Peyer's patch (tissue), 4 donors: ENCODE measurements at regions not wholly inside any gene's neighbourhood (a gene's known extent, or its start where the extent isn't known, plus 50 kb on each side); places are given as distances from the start of the nearest gene placed in this dataset.
"Not testable (repeated sequence)": the region's sequence is repeated elsewhere in the genome, so short reads cannot be mapped to it uniquely, and the experiment has no call there.

Experiments
- POLR2A ChIP-seq, 2 donors: fragments of 450-650 bp; IDR thresholded peaks; one replicate each; pipeline ENCODE4 v1.5.1; 2017; ENCODE audit warnings: antibody characterized with exemption in 2 of 2, mild to moderate bottlenecking in 2 of 2, moderate library complexity in 2 of 2
- TF ChIP-seq, protein P1 (sequence below), 6 experiments: fragments of 450-650 bp in 4 of 6; fragments of 200-600 bp in 2 of 6; sonication (generic) in 1 of 6; IDR thresholded peaks; one replicate each; pipeline ENCODE4 v1.5.1; 2017 to 2019; ENCODE audit warnings: antibody characterized with exemption in 6 of 6, mild to moderate bottlenecking in 3 of 6, moderate library complexity in 1 of 6

DNA sequence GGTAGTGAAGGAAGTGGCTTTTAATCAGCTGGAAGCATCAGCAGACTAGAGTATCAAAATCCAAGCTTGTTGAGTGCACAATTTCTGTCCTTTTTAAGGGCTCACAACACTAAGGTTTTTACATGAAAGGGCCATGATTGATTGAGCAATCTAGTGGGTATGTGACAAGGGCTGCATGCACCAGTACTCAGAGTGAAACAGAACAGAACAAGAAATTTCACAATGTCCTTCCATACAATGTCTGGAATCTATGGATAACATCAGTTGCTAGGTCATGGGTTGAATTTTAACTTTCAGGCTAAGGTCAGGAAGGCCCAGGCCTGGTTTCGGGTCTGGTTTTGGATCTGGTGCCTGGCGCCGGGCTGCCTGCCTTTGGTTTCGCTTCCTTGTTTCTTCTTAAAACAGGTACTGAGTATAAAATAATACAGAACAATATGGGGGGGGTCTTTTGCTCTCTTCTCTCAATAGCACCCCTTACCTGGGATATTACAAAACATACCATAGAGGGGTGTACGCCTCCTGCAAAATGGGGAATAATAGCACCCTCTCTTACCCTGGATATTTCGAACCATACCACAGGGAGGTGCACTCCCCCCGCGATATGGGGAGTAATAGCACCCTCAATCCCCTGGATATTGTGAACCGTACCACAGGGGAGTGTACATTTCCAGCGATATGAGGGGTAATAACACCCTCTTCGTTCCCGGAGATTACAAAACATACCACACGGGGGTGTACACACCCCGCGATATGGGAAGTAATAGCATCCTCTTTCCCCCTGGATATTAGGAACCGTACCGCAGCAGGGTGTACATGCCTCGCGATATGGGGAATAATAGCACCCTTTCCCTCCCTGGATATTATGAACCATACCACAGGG is 59.4 kb upstream of the CEACAM21 start:
- TF ChIP-seq, protein P1, sequence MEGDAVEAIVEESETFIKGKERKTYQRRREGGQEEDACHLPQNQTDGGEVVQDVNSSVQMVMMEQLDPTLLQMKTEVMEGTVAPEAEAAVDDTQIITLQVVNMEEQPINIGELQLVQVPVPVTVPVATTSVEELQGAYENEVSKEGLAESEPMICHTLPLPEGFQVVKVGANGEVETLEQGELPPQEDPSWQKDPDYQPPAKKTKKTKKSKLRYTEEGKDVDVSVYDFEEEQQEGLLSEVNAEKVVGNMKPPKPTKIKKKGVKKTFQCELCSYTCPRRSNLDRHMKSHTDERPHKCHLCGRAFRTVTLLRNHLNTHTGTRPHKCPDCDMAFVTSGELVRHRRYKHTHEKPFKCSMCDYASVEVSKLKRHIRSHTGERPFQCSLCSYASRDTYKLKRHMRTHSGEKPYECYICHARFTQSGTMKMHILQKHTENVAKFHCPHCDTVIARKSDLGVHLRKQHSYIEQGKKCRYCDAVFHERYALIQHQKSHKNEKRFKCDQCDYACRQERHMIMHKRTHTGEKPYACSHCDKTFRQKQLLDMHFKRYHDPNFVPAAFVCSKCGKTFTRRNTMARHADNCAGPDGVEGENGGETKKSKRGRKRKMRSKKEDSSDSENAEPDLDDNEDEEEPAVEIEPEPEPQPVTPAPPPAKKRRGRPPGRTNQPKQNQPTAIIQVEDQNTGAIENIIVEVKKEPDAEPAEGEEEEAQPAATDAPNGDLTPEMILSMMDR (IDR thresholded peaks at IDR 0.05): peak in 4 of 6 experiments; percentile 5 to 33 (median 14)
- not testable (repeated sequence) for TF ChIP-seq POLR2A (IDR thresholded peaks at IDR 0.05)
